ENCODE measurements at regions not wholly inside any gene's neighbourhood (a gene's known extent, or its start where the extent isn't known, plus 50 kb on each side); places are given as distances from the start of the nearest gene placed in this dataset.

DNA sequence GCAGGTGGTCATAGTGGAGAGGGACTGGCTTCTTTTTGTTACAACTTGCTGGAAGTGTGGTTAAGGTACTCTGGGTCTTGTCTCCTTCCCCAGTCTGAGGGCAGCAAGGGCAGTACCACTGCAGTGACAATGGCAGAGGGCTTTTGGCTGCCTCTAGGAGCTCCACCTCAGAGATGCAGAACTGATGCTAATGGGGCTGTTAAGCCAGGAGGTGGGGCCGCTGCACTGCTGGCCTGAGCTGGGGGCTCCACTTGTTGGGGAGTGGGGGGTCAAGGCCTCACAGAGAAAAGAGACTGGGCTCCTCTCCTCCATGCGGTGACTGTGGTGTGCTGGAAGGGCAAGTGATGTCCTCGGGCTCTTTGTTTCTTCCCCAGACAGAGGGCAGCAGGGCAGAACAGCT is 135.7 kb downstream of the DSEL start:
- Mint-ChIP-seq H3K27ac (no peak overlapping the region), H3K4me1 (no peaks in the 10 kb centered on the region), H3K36me3 (ENCODE audit: low read depth) (no peaks in the 10 kb centered on the region), H3K4me3 (no peak overlapping the region), H3K27me3 (no peaks in the 10 kb centered on the region), H3K9me3 (no peaks in the 10 kb centered on the region)
- DNase-seq: no peak
- POLR2A ChIA-PET: no interaction called here
- ATAC-seq (ENCODE audit: low read depth): no peak
- CTCF ChIA-PET: no interaction called here
- TF ChIP-seq, protein P1, sequence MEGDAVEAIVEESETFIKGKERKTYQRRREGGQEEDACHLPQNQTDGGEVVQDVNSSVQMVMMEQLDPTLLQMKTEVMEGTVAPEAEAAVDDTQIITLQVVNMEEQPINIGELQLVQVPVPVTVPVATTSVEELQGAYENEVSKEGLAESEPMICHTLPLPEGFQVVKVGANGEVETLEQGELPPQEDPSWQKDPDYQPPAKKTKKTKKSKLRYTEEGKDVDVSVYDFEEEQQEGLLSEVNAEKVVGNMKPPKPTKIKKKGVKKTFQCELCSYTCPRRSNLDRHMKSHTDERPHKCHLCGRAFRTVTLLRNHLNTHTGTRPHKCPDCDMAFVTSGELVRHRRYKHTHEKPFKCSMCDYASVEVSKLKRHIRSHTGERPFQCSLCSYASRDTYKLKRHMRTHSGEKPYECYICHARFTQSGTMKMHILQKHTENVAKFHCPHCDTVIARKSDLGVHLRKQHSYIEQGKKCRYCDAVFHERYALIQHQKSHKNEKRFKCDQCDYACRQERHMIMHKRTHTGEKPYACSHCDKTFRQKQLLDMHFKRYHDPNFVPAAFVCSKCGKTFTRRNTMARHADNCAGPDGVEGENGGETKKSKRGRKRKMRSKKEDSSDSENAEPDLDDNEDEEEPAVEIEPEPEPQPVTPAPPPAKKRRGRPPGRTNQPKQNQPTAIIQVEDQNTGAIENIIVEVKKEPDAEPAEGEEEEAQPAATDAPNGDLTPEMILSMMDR (IDR thresholded peaks at IDR 0.05): no peak
- intact Hi-C loops (cut with micrococcal nuclease): no loop called here

DNA sequence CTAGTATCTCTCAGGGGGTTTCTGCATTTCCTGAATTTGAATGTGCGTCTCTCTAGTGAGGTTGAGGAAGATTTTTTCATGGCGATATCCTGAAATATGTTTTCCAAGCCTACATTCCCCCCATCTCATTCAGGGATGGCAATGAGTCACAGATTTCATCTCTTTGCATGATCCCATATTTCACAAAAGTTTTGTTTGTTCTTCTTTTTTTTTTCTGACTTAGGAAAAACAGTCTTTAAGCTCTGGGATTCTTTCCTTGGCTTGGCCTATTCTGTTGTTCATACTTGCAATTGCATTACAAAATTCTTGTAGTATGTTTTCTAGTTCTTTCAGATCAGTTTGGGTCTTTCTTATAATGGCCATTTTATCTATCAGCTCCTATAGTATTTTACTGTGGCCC is 136.5 kb downstream of the DSEL start:
- Mint-ChIP-seq H3K36me3 (ENCODE audit: low read depth) (no peaks in the 10 kb centered on the region), H3K27ac (no peak overlapping the region), H3K9me3 (no peaks in the 10 kb centered on the region), H3K4me3 (no peak overlapping the region), H3K27me3 (no peaks in the 10 kb centered on the region), H3K4me1 (no peaks in the 10 kb centered on the region)
- no peak for ATAC-seq (ENCODE audit: low read depth)
- POLR2A ChIA-PET: no interaction called here
- no peak for DNase-seq
- CTCF ChIA-PET: no interaction called here
- intact Hi-C loops (cut with micrococcal nuclease): no loop called here
- TF ChIP-seq, protein P1 (IDR thresholded peaks at IDR 0.05): no peak

DNA sequence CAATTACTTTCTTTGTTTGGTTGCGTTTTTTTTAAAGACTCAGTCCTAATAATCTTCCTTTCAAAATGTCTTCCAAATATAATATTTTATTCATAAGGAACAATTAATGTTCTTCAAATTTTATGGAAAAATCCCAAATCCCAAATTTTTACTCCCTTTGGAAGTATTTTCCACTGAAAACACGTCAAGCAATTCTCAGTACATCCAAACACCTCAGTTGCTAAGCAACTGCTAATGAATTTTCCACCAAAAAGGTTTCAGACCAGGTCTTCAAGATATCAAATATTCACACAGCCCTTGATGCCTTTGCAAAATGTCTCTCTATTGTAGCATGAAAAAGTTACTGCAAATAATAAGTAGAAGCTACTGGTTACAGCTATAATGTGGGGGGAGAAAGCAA is 140.1 kb downstream of the DSEL start:
- CTCF ChIA-PET: no interaction called here
- H3K4me3 Mint-ChIP-seq: no peak overlapping the region
- H3K9me3 Mint-ChIP-seq: no peaks in the 10 kb centered on the region
- no peak overlapping the region for H3K27ac Mint-ChIP-seq
- intact Hi-C loops (cut with micrococcal nuclease): no loop called here
- no peaks in the 10 kb centered on the region for H3K36me3 Mint-ChIP-seq (ENCODE audit: low read depth)
- DNase-seq (no peak), ATAC-seq (ENCODE audit: low read depth) (no peak)
- H3K27me3 Mint-ChIP-seq: no peaks in the 10 kb centered on the region
- H3K4me1 Mint-ChIP-seq: no peaks in the 10 kb centered on the region
- TF ChIP-seq, protein P1 (IDR thresholded peaks at IDR 0.05): no peak
- POLR2A ChIA-PET: no interaction called here

DNA sequence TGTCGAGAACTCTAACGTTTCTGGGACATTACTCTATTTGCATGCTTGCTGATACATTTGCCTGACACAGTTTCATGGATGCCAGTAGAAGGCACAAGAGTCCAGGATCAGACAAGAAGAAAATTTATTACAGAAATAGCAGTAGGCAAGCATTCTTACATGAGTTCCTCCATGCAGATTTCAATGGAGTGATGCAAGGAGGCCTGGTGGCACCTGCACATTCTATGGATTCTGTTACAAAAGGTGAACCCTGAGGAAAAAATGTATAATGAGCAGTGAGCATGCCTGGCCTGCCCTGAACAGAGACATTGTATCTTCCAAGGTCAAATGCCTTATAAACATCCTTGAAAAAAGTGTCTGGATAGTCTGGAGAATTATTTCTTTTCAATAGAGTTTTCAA is 142.9 kb downstream of the DSEL start:
- Mint-ChIP-seq H3K9me3 (no peaks in the 10 kb centered on the region), H3K4me1 (no peaks in the 10 kb centered on the region), H3K27ac (no peak overlapping the region), H3K36me3 (ENCODE audit: low read depth) (no peaks in the 10 kb centered on the region), H3K4me3 (no peak overlapping the region), H3K27me3 (no peaks in the 10 kb centered on the region)
- intact Hi-C loops (cut with micrococcal nuclease): no loop called here
- no peak for DNase-seq
- CTCF ChIA-PET: no interaction called here
- ATAC-seq (ENCODE audit: low read depth): no peak
- POLR2A ChIA-PET: no interaction called here
- TF ChIP-seq, protein P1 (IDR thresholded peaks at IDR 0.05): no peak

DNA sequence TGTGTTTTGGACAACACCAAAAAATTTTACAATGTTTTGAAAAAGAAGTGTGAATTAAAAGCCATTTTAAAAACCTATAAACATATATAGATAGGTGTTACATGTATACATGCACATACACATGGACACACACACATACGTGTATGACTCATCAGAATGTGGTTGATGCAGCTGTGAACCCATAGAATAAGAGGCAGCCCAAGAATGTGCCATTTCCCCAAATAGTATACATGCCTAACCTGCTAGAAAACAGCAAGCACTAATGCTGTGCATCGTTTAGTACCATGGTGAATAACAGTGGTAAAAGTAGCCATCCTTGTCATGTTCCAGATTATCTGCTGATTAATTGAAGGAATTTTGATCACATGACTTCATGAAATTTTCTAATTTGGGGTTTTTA is 149.0 kb downstream of the DSEL start:
- Mint-ChIP-seq H3K4me3 (no peak overlapping the region), H3K27me3 (no peaks in the 10 kb centered on the region), H3K36me3 (ENCODE audit: low read depth) (no peaks in the 10 kb centered on the region), H3K4me1 (no peaks in the 10 kb centered on the region), H3K27ac (no peak overlapping the region), H3K9me3 (peaks cover 3% of the 10 kb centered on the region)
- POLR2A ChIA-PET: no interaction called here
- ATAC-seq (ENCODE audit: low read depth): no peak
- DNase-seq: no peak
- CTCF ChIA-PET: no interaction called here
- TF ChIP-seq, protein P1 (IDR thresholded peaks at IDR 0.05): no peak
- intact Hi-C loops (cut with micrococcal nuclease): no loop called here

Measured in activated B cell treated with CpG ODN at 0.5 μM for 24 hours (primary cell).